ENCODE measurements at regions not wholly inside any gene's neighbourhood (a gene's known extent, or its start where the extent isn't known, plus 50 kb on each side); places are given as distances from the start of the nearest gene placed in this dataset.
"Not testable (repeated sequence)": the region's sequence is repeated elsewhere in the genome, so short reads cannot be mapped to it uniquely, and the experiment has no call there.

DNA sequence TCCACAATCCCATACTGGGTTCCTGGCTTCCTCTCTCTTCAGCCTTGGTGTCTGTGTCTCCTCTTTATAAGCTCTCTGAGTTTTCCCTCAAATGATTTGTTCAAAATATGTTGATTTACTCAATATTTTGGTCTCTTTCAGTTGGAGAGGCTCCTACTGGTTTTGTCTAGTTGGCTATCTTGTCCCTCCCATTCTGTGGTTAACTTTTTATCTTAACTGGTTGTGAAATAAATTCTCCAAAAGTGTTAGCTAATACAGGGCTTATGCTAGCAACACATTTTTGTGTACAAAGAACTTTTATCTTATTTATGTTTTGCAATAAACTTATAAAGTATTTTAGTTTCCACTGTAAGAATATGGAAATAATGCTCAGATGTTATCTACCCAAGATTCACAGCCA, 200.9 kb downstream of the AASDHPPT start:
- DNase-seq (ENCODE audit: low spot score): no peak

DNA sequence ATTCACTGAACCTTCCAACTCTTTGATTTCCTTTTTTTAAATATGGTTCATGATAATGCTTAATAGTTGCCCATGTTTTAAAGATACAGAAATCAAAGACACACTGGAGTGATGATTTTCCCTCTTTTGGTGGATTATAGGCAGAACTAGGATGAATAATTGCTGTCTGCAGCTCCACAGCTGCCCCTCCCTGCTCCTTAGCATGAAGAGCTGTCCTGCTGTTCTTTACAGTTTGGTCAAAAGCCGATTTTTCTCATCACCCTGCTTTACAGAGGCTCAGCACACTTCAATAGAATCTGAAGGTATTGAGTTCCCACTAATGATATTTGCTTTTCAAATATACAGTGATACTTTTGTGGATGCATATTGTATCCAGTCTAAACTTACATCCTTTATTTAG, 202.6 kb downstream of the AASDHPPT start:
- DNase-seq (ENCODE audit: low spot score): no peak

GRCh38 chr11:106281455-106282173, 204.2 kb downstream of the AASDHPPT start:
- DNase-seq (ENCODE audit: low spot score): peak; percentile 12

- DNase-seq (ENCODE audit: low spot score): no peak
These were observed 209.5 kb downstream of the AASDHPPT start for GRCh38 chr11:106286881-106287504.

DNA sequence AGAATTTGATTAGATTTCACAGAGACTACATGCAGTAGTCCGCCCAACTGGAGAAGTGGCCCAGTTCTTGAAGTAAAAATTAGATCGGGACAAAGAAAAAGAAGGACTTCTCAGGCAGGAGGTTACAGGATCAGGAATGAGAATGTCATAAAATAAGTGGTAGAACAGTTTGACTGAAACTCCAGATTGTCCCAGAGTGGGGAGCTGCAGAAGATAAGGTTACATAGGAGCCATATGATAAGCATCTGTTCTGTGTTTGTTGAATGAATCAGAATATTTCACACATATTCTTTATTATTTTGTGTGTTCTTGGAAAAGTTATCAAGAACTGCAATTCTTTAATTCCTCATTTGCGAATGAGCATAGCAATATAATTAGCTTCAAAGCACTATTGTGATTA, 210.6 kb downstream of the AASDHPPT start:
- DNase-seq (ENCODE audit: low spot score): no peak

GRCh38 chr11:106288822-106289387, 211.4 kb downstream of the AASDHPPT start:
- DNase-seq (ENCODE audit: low spot score): no peak

GRCh38 chr11:106292526-106292925, 215.1 kb downstream of the AASDHPPT start:
- DNase-seq (ENCODE audit: low spot score): no peak

DNA sequence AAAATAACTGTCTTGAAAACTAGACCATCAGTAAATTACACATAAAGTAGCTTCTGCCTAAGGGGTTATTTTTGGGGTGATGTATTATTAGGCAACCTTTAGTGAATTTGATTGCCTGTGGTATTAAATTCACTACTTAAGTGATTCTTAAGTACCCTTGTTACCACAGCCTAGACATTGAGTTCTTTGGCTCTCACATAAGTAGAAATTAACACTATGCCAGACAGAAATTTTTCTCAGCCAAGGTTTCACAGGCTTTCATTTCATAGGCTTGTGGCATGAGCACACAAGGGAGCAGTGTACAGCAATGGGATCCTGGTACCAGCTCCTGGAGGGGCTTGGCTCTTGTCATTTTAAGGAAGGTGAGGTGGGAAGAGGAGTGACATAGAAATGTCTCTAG, 218.5 kb downstream of the AASDHPPT start:
- no peak for DNase-seq (ENCODE audit: low spot score)

- DNase-seq (ENCODE audit: low spot score): no peak
These were observed 225.0 kb downstream of the AASDHPPT start for GRCh38 chr11:106302416-106302815.

GRCh38 chr11:106304274-106304673, 226.8 kb downstream of the AASDHPPT start:
- DNase-seq (ENCODE audit: low spot score): peak; percentile 50

- DNase-seq (ENCODE audit: low spot score): no peak
These were observed 228.0 kb downstream of the AASDHPPT start for GRCh38 chr11:106305458-106305857.

DNA sequence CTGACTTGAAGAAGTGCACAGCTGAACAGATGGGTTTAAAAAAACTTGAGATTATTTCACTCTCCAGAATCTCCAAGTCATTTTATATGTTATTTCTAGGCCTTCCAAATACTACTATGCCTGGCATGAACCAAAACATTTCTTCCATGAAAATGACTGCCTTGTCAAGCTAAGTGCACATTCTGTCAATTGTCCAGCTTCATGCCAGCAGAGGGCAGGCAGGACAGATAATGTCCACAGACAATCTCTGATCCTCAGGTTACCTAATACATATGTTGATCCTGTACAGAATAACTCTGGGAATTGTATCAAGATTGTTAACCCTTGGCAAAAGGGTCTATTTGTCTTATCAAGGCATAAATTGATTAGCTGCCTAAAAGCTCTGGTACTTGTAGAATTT, 229.5 kb downstream of the AASDHPPT start:
- DNase-seq (ENCODE audit: low spot score): no peak

GRCh38 chr11:106309070-106309684, 231.7 kb downstream of the AASDHPPT start:
- DNase-seq (ENCODE audit: low spot score): no peak

- DNase-seq (ENCODE audit: low spot score): no peak
These were observed 234.2 kb downstream of the AASDHPPT start for GRCh38 chr11:106311531-106312230.

GRCh38 chr11:106317208-106317773, 239.8 kb downstream of the AASDHPPT start:
- DNase-seq (ENCODE audit: low spot score): not testable (repeated sequence)

DNA sequence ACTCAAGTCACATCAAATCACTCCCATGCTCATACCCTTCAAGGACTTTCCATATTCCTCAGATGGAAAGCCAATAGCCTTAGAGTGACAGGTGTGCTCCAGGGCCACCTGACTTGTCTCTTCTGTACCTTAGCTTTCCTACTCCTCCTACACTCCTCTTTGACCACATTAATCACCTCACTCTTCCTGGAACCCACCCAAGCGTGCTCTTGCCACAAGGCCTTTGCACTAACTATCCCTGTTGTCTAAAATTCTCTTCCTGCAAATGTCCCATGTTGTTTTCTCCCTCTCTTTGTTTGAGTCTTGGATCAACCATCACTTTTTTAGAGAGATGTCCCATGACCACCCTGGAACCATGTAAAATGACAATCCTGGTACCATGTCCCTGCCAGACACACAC, 244.1 kb downstream of the AASDHPPT start:
- no peak for DNase-seq (ENCODE audit: low spot score)

DNA sequence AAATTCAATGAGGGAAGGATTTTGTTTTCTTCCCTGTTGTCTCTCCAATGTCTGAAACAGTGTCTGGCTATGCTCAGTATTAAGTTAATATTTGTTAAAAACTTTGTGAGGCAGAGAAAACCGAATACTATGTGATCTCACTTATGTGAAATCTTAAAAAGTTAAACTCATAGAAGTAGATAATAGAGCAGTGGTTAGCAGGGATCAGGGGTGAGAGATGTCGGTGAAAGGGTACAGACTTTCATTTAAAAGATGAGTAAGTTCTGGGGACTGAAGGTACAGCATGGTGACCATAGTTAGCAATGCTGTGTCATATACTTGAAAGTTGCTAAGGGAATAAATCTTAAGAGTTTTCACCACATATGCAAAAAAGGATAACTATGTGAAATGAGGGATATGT, 244.6 kb downstream of the AASDHPPT start:
- DNase-seq (ENCODE audit: low spot score): no peak

GRCh38 chr11:106326087-106326486, 248.6 kb downstream of the AASDHPPT start:
- DNase-seq (ENCODE audit: low spot score): no peak

DNA sequence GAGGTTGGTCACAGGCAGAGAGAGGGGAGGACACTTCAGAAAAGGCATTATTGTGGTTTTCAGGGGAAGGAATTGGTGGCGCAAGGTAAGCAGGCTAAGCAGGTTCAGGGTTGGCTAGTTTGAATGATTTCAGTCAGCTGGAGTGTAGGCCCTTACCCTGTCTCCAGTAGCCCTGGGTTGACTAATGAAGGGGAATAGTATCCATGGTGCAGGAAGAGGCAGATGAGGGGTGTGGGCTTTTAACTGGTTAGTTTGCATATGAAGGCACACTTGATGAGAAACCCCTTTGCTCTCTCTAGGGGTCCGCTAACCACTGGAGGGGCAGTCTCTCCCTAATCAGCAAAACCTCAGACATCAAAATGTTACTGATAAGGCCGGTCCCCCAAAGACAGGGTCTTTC, 249.7 kb downstream of the AASDHPPT start:
- DNase-seq (ENCODE audit: low spot score): no peak

- no peak for DNase-seq (ENCODE audit: low spot score)
These were observed 250.2 kb downstream of the AASDHPPT start for GRCh38 chr11:106327637-106328036.

GRCh38 chr11:106329273-106330018, 252.0 kb downstream of the AASDHPPT start:
- no peak for DNase-seq (ENCODE audit: low spot score)

All from AG08396 (cell line).